ENCODE measurements at regions not wholly inside any gene's neighbourhood (a gene's known extent, or its start where the extent isn't known, plus 50 kb on each side); places are given as distances from the start of the nearest gene placed in this dataset.

DNA sequence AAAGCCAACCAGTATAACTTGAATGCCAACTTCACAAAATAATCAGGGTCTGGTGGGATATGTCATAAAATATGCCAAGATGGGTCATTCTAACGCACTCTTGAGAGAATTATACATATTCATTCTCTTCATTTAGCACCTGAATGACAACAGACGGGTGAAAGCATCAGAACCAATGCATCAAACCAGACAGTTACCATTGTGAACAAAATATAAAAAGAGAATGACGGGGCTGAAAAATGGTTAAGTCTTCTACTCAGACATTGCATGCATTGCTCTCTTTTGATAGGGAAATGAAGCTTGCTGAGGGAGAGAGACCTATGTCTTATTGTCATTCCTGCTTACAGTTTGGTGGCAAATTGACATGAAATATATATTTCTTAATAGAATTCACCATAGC lies 702.1 kb downstream of the NOVA1 start:
- BruUV-seq (replicated peaks), result no TSS peak
- Histone ChIP-seq H3K4me1 (ENCODE audit: control insufficient read depth, extremely low read depth, insufficient read depth, low read length) (no peaks in the 10 kb centered on the region), H3K9ac (replicated peaks; ENCODE audit: extremely low read depth, insufficient read depth, low read length) (no peak overlapping the region), H3K9me3 (replicated peaks; ENCODE audit: control insufficient read depth, insufficient read depth, low read length) (no peaks in the 10 kb centered on the region), H3K27me3 (ENCODE audit: control insufficient read depth in 2 of 2, insufficient read depth in 2 of 2, low read length in 2 of 2) (no peaks in the 10 kb centered on the region), H4K20me1 (replicated peaks; ENCODE audit: control insufficient read depth, extremely low read depth, insufficient read depth, low read length) (no peaks in the 10 kb centered on the region), H3K9me1 (replicated peaks; ENCODE audit: control insufficient read depth, extremely low read depth, insufficient read depth, low read length) (no peaks in the 10 kb centered on the region), H2AFZ (ENCODE audit: low read depth, low read length) (no peak overlapping the region), H3K4me3 (replicated peaks in 1 of 3; ENCODE audit: insufficient read depth in 1 of 3, low read depth in 1 of 3, low read length in 3 of 3) (no peak overlapping the region), H3K79me2 (ENCODE audit: control insufficient read depth, insufficient read depth, low read length) (no peaks in the 10 kb centered on the region), H3K4me2 (ENCODE audit: insufficient read depth, low read length) (no peak overlapping the region), H3K36me3 (ENCODE audit: control insufficient read depth in 2 of 2, extremely low read depth in 1 of 2, insufficient read depth in 2 of 2, low read length in 2 of 2) (no peaks in the 10 kb centered on the region), H3K27ac (ENCODE audit: insufficient read depth, low read depth, low read length) (no peak overlapping the region)
- TF ChIP-seq, protein P1, sequence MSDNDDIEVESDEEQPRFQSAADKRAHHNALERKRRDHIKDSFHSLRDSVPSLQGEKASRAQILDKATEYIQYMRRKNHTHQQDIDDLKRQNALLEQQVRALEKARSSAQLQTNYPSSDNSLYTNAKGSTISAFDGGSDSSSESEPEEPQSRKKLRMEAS (IDR thresholded peaks at IDR 0.05; ENCODE audit: insufficient read depth, insufficient read length), result no peak
- TF ChIP-seq EZH2 (IDR thresholded peaks at IDR 0.05; ENCODE audit: borderline replicate concordance, low read depth, low read length, severe bottlenecking) (no peak), GATA2 (IDR thresholded peaks at IDR 0.05; ENCODE audit: insufficient read depth, insufficient read length, low read depth, low read length) (no peak), FOS (IDR thresholded peaks at IDR 0.05; ENCODE audit: borderline replicate concordance, insufficient read depth, low read length) (no peak), POLR2A (IDR thresholded peaks at IDR 0.05; ENCODE audit: low read depth, low read length) (no peak), MYC (IDR thresholded peaks at IDR 0.05; ENCODE audit: low read depth, low read length) (no peak), JUN (IDR thresholded peaks at IDR 0.05; ENCODE audit: borderline replicate concordance, insufficient read depth, insufficient read length, low read depth) (no peak), POLR2AphosphoS5 (IDR thresholded peaks at IDR 0.05; ENCODE audit: insufficient read depth, low read depth, low read length) (no peak)
- TF ChIP-seq, protein P2, sequence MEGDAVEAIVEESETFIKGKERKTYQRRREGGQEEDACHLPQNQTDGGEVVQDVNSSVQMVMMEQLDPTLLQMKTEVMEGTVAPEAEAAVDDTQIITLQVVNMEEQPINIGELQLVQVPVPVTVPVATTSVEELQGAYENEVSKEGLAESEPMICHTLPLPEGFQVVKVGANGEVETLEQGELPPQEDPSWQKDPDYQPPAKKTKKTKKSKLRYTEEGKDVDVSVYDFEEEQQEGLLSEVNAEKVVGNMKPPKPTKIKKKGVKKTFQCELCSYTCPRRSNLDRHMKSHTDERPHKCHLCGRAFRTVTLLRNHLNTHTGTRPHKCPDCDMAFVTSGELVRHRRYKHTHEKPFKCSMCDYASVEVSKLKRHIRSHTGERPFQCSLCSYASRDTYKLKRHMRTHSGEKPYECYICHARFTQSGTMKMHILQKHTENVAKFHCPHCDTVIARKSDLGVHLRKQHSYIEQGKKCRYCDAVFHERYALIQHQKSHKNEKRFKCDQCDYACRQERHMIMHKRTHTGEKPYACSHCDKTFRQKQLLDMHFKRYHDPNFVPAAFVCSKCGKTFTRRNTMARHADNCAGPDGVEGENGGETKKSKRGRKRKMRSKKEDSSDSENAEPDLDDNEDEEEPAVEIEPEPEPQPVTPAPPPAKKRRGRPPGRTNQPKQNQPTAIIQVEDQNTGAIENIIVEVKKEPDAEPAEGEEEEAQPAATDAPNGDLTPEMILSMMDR (IDR thresholded peaks at IDR 0.05; ENCODE audit: extremely low read depth in 1 of 2, insufficient read depth in 1 of 2, low read depth in 1 of 2, low read length in 2 of 2), result no peak
- ChIA-PET CTCF (no interaction called here), POLR2A (no interaction called here)
- dilution Hi-C loops (cut with MboI; ENCODE audit: extremely low pct_ligation_motif_present, low sequenced_read_pairs) (no loop called here), intact Hi-C loops (cut with micrococcal nuclease) (no loop called here)
- FAIRE-seq (no peak), DNase-seq (ENCODE audit: low read depth, low spot score) (no peak)
